Femur (tissue), 1 donor: ENCODE measurements at regions not wholly inside any gene's neighbourhood (a gene's known extent, or its start where the extent isn't known, plus 50 kb on each side); places are given as distances from the start of the nearest gene placed in this dataset.

Experiments
- DNase-seq: peaks from one replicate; pipeline ENCODE4 v3.0.0-alpha.2; 2017

DNA sequence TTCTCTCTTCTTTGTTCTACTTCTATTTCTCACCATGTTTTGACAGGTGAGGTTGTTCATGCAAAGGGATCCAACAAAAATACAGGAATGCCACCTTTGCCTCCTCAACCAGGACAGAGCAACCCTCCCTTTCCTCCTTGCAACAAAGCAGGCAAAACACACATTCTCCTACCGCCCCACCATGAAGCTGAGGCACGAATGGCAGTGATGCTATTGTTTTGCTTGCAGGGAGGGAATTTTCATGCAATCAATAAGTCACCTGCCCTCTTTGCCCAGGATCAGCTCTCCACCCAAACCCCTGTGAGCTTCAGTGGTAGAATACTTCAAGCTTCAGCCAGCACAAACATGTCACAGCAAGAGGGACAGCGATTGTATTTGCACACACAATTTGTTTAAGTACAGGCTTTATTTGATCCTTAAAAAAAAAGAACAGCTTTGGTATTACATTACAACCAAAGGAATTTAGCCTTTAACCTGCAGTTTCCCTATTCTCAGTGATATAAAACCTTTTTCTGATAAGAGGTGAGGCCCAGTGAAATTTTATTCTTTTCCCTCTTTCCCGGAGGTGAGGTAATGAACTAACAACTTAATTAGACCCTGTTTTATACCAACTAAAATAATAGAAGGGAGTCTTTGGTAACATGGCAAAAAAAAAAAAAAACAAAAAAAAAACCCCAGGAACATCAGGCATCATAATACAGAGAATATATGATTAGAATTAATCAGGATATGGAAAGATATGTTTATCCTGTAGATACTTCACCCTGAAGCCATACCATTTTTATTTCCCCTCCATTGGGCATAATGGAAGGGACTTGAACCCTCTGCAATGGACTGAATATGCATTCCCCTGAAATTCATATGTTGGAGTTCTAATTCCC lies 87.0 kb upstream of the EEA1 start:
- DNase-seq = no peak

DNA sequence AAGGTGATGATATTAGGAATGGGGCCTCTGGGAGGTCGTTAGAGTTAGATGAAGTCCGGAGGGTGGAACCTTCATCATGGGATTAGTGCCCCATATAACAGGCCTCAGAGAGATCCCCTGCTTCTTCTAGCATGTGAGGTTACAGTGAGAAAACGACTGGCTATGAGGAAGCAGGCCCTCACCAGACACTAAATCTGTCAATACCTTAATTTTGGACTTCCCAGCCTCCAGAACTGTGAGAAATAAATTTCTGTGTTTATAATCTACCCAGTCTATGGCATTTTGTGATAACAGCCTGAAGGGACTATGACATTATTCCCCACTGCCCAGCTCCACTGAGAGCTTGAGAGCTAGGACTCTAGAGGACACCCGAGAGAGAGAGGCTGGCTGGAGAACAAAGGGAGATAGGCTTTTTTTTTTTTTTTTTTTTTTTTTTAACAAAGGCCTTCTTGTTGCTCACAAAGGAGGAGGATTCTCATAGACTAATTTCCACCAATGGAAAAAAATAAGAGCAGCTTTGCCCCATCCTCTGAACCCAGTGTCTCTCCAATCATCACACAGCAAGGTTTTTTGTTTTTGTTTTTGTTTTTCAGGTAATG lies 87.8 kb upstream of the EEA1 start:
- DNase-seq = no peak

DNA sequence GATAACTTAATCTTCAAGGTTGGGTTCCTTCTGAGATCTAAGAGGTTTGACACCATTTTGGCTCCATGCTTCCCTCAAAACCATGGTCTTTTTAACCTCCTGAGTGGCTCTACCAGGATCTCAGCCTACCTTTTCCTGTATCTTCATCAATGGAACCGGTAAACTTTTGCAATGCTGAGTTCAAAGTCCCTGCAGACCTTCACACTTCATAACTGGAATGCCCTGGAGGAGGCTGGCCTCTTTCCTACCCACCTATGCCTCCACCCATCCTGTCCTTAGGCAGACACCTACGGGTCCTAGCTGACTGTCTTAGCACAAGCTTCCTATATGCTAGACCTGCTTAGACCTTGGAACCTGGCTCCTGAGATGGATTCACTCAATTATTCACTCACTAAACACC lies 89.5 kb upstream of the EEA1 start:
- no peak for DNase-seq

DNA sequence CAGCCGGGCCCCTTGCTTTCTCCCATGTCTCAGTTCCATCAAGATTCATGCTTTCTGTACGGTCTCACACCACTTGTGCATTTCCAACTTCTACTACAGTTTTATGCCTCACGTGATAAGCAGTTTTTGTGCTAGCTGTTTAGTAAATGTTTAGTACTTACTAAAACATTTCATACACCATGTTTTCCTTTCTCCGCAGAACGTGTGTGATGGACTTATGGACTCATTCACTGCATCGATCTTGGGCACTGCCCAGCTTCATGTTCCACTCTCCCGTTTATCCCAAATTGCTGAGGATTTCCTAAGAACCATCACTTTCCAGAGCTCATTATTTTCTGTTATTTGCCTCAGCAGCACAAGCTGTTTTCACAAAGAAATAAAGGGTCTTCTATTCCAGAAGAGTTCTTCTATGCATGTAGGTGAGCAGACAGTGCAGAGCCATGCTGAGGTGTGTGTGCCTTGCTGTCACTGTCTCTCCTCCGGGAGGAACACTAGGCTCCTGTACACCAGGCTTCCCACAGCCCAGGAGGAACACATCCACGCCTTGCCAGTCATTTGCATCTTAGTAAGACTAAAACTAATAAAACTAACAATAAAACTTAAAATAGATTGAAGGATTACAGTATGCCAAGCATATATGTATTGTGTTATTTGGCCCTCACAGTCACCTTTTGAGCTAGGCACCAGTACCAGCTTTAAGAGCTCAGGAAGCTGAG lies 90.3 kb upstream of the EEA1 start:
- no peak for DNase-seq

GRCh38 chr12:93019975-93020630 lies 91.0 kb upstream of the EEA1 start:
- DNase-seq = no peak

DNA sequence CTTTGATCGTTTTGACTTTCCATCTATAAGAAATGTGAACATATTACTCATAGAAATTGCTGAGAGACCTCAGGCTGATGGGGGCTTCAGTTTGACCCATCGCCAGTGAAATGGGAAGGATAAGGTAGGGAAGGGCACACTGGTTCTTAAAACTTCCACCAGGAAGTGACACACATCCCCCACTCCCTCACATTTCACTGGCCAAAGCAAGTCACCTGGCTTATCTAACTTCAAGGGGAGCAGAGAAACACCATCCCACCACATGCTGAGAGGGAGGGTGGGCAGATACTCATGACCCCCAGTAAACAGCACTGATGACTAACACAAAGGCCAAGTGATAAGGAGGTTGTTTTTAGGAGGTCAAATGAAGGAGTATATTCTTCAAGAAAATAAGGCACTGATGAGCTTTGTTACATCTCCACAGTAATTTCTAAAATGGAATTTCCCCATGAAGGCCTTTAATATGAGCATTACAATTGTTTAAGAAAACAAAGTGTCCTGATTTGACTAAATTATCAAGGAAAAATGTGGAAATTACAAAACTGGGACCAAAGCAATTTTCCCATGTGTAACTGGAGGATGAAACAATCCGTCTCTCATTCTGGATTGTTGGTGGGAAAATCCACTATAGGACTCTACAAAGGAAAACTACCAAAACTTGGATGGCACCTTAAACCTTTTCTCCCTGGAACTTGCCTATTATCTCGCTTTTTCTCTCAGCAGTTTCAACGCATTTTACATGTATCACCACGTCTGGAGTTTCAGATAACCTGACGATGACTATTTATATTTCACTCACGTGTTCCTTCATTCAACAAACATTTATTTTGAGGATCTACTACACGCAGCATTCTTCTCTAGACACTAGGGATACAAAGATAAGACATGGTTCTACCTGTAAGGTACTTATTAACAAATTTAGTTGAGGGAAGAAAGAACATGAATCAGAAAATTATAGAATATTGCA lies 91.8 kb upstream of the EEA1 start:
- no peak for DNase-seq

DNA sequence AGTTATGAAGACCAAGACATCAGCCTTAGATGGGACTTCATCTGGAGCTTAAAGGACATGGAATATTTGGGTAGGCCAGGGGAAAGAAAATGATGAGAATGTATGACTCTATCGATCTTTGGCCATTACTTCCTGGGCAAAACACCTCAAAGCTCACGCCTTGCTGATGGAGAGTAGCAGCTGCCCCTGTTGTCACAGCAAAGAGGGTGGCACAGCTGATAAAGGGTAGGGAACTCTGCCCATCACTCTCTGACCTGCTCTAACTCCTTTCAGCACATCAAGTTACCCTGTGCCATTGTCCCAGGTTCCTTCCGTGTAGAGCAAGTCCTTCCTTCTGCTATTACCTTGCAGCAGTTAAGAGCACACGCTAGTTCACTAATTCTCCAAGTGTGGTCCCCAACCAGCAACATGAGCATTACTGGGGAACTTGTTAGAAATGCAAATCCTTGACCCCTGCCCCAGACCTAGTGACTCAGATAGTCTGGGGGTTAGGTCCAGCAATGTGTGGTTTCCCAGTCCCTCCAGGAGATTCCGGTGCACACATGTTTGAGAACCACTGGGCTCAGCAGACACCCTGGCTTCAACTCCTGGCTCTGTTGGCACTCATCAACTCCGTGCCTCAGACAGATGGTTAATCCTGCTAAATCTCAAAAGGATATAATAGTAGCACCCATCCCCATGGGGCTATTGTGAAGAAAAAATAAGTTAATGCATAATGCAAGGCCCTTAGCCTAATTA lies 93.7 kb upstream of the EEA1 start:
- no peak for DNase-seq

DNA sequence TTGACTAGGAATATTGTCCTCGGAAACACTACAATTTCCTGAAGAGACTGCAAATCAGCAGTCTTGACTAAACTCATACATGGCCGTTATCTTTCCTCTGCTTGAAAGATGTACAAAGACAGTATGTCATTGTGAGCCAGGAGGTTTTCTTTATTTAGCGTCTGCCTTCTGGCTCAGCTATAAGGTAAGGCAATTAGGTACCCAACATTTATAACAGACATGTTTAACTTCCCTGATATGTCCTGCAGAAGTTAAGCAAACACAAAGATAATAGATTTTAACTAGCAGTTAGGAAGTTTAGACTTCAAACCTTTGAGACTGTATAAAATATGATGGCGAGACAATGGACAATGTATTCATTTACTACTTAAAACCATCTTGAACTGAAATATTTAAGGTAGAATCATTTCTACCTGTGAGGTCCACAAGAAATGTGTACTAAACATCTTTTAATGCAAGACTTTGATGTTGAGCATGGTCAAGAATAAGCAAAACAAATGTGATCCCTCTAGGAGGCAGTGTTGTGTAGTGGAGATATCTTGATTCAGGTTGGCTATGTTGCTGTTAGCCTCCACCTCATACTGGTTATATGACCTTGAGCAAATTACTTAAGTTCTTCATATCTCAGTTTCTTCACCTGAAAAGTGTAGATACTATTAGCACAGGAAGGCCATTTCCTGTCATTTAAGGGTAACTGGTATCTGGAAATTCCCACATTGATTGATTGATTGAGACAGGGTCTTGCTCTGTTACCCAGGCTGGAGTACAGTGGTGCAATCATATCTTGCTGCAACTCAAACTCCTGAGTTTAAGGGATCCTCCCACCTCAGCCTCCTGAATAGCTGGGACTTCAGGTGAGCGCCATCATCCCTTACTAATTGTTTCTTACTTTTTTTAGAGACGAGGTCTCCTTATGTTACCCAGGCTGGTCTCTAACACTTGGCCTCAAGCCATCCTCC lies 96.3 kb upstream of the EEA1 start:
- DNase-seq = no peak

DNA sequence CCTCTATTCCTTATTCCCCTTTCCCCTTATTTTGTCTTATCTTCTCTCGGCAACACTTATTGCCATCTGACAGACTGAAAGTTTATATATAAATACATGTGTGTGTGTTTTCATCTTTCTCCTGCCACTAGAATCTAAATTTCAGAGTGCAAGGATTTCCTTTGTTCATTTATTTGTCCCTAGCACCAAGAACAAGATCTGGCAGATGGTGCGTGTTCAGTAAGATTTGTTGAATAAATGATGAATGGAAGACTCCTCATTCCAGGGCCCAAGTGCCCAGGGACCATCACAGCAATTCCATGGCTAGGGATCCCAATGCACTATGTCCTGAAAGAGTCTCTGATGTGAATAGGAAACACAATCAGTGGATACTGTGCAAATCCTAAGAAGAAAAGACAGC lies 97.9 kb upstream of the EEA1 start:
- DNase-seq = no peak

GRCh38 chr12:93029091-93029490 lies 100.0 kb upstream of the EEA1 start:
- DNase-seq = no peak

DNA sequence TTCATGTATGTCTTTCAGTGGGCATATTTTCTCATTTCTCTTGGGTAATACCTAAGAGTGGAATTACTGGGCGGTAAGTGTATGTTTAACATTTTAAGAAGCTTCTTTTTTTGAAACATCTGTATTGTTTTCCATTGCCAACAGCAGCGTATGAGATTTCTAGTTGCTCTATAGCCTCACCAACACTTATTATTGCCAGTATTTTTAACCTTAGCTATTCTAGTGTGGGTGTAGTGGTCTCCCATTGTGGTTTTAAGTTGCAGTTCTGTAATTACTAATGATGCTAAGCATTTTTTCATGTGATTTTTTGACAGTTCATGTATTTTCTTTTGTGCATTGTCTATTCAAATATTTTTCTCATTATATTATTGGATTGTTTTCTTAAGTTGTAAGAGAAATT lies 101.9 kb upstream of the EEA1 start:
- DNase-seq = no peak

GRCh38 chr12:93032758-93033157 lies 103.7 kb upstream of the EEA1 start:
- DNase-seq = peak; percentile 20

DNA sequence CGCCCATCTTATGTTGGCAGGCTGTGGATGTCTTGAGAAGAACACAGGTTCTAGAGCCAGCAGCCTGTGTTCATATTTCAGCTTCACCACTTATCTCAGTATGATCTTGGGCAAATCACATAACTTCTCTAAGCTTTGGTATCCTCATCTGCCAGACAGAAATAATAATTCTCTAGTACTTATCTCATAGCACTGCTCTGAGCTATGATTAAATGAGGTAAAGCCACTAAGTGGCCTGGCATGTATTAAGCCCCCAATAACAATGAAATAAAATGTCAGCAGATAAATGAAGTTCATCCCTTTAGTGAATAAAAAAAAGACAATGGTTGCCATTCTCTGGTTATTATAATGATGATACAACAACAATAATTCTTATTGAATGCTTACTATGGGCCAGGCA lies 104.9 kb upstream of the EEA1 start:
- DNase-seq = no peak

- no peak for DNase-seq
Measured at GRCh38 chr12:93039062-93039461, 110.0 kb upstream of the EEA1 start.

GRCh38 chr12:93039930-93040329 lies 110.8 kb upstream of the EEA1 start:
- DNase-seq = no peak

DNA sequence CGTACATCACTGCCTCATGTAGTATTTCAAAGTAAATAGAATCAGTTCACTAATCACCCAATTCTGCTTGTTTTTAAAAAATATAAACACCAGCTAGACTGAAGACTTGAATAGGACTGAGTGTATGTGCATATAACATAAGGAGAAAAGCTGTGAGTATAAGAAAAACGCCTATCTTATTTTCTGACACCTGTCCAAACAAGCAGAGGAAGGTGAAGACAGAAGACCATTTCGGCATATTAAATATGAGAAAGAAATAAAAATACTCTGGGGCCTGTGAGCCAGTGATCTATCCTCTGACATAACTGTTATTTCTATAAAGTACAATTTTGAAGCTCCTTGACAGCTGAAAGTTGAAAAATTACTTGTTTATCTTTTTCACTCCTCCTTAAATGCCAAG lies 111.3 kb upstream of the EEA1 start:
- DNase-seq = no peak

DNA sequence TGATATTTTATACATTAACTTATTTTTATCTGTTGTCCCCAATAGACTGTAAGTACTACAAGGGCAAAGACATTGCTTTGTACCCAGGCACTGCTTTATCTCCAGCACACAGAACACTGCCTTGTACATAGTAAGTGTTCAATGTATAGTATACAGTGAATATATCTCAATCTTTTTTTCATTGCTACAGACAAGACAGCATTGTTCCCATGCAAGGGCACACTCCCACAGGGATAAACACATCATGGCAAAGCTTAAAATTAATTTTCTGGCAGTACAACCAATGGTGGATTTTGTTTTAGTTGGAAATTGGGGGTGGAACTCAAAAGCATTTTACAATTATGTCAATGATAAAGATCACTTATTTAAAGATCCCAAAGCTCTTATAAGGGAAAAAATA lies 112.3 kb upstream of the EEA1 start:
- no peak for DNase-seq

- no peak for DNase-seq
Measured at GRCh38 chr12:93042283-93042682, 113.2 kb upstream of the EEA1 start.

DNA sequence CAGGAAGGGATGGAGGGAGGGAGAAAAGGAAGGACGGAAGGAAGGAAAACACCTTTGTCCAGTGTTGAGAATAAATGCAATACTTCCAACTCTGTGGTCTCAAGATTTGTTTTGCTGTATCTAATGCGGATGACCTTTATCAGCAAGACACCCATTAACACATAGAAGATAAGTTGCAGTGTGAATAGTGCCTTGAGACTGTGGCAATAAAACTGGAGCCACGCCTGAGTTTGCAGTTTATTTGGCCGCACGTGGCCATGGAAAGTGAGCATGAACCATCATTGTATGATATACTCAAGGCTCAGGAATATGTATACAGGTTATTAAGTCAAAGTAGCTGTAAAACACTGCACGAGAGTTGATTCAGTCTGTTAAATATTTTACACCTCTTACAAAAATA lies 113.6 kb upstream of the EEA1 start:
- DNase-seq = no peak

- DNase-seq = no peak
Measured at GRCh38 chr12:93043192-93043876, 114.2 kb upstream of the EEA1 start.
